ENCODE measurements at regions not wholly inside any gene's neighbourhood (a gene's known extent, or its start where the extent isn't known, plus 50 kb on each side); places are given as distances from the start of the nearest gene placed in this dataset.
"Not testable (repeated sequence)": the region's sequence is repeated elsewhere in the genome, so short reads cannot be mapped to it uniquely, and the experiment has no call there.

DNA sequence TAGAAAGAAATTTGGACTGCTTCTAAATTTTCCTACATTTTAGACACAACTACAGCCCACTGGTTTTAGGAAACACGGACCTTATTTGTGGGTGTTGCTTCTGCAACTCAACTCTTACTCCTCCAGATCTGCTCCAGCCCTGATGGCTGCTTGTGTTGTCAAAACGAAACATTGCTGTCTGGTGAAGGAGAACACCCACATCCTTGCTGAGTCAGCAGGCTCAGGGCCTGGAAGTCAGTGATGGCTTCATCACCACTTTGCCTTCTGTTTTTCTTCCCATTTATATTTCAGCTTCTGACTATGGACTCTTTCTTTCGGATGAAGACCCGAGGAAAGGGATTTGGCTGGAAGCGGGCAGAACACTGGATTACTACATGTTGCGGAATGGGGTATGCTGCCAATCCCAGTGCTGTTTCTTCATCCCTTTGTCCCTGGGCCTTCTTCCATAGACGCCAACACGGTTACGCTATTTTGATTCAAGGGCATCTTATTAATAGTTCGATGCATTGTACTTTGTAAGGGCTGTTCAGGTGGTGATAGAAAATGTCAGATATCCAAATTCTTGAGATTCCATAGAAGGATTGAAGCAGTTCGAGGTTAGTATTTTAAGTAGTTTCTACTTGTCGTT is 392.6 kb upstream of the TPM1 start:
- no peak for DNase-seq

DNA sequence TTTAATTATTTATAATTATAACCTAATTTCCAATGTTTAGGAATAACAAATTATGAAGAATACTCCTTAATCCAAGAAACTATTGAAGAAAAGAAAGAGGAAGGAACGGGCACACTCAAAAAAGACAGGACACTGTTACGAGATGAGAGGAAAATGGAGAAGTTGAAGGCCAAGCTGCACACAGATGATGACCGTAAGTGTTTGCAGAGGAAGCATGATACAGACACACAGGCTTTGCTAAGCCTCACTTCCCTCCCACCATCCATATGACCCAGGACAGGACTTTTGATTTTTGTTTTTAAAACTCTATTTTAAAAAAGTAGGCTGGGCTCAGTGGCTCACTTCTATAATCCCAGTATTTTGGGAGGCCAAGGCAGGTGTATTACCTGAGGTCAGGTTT is 389.4 kb upstream of the TPM1 start:
- no peak for DNase-seq

DNA sequence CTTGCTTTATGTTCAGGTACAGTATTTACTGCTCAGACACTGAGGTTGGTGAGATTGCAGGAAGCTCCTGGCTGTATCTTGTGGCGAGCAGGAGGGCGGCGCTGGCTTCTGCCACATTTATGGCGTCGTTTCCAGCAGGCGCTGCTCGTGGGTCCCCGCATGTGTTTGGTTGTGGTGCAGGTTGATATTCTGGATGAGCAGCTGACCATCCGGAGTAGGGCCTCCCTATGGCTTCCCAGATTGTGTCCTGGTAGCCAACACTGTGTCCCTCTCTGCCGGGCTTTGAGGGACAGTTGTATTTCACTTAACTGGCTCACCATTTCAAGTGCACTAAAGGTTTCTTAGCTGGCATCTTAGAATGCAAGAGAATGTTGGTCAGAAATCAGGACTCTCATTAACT is 386.5 kb upstream of the TPM1 start:
- no peak for DNase-seq

DNA sequence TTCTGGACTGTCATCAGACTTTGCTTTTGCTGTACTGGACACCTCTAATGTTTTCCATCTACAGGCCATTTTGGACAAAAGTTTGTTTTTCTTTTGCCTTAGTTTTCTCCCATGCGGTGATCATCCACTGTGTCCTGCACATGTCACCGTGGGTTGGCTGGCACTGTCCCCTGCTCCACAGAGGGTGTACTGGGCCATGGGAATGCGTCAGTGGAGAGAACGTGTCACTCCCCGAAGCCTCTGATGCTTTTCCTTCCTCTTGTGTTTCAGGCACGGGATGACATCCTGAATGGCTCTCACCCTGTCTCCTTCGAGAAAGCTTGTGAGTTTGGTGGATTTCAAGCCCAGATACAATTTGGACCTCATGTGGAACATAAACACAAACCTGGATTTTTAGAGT is 385.0 kb upstream of the TPM1 start:
- not testable (repeated sequence) for DNase-seq

DNA sequence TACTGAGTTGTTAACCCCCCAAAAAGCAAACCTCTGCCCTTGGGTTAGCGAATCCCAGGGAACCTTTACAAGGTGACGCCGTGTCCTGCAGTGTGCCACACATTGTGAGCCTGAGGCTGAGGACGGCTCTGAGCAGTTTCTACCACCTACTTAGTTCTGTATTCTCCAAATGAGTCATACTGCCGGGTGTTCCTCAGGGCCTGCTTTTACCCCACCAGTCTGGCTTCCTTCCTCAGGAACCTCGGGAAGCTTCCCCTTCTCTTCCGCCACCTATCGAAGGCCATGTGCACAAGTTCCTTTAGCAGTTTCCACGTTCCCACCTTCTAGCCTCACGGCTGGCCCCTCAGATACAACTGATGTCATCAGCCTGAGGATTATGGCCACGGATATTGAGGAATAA is 384.0 kb upstream of the TPM1 start:
- no peak for DNase-seq

DNA sequence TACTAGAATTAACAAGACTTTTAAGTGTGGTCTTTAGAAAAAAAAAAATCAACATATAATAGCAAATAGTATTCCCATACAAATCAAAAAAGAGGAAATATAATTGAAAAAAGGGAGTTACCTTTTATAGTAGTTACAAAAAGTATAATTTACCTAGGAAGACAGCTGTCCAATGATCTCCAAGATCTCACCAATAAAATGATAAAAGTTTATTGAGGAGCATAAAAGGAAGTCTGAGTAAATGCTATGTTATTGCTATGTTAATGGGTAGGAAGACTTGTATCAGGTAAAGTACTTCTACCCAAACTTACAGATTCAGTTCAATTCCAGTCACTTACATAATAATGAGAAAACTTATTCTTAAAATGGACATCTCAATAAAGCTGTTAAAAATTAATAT is 379.0 kb upstream of the TPM1 start:
- no peak for DNase-seq

DNA sequence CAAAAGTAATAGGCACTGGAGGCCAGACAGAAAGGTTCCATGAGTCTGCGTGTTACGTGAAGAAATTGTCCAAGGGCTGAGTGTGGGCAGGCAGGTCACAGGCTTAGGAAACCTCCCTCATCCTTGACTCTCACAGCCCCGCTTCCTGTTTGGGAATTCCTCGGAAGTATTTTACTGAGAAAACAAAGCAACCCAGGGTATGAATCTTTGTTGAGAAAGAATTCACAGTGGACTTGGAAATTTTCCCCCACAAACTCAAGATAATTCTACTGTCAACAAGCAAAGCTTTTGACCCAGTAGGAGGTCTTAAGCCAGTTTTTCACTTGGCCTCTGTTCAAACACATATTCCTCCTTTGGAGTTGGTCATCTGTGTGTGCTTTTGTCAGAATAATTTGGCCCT is 377.1 kb upstream of the TPM1 start:
- no peak for DNase-seq

DNA sequence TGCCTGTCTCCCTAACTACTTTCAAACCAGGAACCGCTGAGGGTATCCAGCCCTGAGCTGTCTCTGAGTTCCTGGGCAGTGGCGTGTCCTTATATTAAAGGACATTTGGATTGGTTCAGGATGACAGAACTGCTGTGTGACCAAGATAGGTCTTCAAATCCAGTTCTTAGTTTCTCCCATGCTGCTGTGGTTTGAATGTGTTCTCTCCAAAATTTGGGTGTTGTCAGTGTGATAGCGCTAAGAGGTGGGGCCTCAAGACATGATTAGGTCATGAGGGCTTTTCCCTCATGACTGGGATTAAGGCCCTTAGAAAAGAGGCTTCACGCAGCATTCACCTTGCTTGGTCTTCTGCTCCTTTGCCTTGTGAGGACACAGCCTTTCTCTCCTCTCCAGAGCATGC is 376.5 kb upstream of the TPM1 start:
- no peak for DNase-seq

DNA sequence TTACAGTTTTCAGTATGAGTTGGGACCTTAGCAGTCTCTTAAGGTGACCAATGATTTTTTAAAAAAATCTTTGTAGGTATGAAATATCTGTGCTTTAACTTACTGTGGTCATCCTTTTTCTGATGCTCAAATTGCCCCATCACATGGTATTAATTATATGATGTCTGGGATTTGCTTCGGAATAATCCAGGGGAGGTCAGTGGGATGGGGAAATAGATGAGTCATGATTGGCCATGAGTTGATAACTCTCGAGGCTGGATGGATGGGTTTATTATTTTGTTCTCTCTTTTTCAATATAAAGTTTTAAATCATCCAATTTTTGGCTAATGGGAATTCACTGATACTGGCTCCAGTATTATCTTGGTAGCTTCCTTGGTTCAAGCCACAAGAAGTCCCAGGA is 370.3 kb upstream of the TPM1 start:
- no peak for DNase-seq

DNA sequence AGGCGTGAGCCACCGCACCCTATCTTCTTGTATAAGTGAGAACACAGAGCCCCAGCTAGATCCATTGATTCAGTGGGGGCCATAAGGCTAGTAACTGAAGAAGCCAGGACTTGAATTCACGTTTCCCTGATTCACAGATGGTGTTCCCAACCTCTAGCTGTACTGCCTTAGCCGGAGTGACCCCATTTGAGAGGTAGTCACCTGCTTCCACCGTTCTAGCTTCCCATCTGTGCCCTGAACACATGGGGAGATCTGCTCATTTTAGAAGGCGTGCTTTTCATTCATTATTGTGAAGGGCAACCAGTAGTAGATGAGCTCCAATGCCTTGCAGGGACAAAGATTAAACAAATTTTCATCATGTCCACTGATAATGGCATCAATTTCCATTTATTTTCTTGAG is 365.7 kb upstream of the TPM1 start:
- no peak for DNase-seq

DNA sequence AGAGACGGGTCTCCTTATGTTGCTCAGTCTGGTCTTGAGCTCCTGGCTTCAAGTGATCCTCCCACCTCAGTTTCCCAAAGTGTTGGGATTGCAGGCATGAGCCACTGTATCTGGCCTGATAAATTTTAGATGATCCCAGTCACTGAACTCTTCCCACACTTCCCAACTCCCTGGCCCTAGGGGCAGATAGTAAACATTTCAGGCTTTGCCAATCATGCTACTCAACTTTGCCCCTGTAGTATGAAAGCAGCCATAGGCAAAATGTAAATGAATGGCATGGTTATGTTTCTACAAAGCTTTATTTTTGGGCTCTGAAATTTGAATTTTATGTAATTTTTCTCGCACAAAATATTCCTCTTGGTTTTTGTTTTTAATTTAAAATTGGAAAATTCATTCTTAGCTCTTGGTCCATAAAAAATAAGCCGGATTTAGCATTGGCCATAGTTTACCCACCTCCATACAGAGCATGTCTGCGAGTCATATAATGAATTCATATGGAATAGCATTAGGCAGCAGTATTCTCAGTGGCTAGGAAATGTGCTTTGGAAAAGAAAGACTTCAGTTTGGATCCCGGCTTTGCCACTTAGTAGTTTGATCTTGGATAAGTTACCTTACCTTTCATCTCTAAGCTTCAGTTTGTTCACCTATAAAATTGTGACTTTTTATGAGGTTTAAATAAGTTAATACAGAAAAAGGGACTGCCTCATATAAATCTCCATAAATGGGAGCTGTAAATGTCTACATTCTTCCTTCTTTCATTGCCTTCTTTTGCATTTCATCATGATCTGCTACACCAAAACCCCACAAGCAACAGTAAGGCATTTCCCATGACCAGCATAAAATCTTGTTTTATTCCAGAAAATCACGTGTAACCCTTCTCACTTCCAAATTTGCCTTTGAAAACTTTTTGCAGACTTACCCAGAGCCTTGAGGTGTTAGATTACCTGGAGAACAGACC is 360.3 kb upstream of the TPM1 start:
- DNase-seq = no peak

DNA sequence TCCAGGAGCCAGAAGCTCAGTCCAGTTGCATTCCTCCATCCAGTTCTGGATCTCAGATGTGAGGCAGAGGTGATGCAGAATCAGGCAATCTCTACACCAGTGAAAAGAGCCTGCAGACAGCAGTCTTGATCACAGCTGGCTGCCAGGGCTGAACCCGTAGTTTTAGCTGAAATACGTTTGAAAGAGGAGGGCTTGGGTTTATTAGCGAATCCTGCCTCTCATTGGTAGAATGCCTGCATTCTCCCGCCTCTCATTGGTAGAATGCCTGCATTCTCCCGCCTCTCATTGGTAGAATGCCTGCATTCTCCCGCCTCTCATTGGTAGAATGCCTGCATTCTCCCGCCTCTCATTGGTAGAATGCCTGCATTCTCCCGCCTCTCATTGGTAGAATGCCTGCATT is 359.4 kb upstream of the TPM1 start:
- DNase-seq = not testable (repeated sequence)

DNA sequence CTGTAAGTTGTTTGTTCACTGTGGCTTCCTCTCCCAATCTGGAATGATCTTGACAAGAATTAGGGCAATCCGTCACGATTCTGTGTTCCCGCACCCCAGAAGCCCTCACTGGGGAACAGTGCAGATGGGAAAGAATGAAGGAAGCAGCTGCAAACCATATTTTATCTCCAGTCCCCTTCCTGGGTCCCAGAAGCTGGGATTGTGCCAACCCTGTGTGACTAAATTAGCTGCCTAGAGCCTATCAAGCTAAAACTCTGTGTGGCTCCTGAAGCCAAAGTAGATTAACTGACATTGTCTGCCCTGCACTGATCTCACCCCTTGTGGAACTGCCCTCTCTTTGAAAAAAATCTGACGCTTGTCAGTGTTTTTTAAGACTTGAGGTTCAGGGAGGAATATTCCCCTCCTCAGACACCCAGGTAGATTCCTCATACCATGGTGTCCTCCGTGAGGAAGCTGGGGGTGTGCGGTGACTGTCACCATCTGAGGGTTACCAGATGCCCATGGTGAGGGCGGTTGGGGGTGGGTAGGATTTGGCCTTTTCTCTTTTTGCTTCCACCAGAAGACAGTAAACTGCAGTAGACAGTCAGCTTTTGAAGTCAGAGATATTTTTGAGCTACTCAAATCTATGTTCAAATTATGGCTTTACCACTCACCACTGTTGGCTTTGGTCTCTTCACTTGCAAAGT is 358.3 kb upstream of the TPM1 start:
- peak; percentile 51 for DNase-seq

DNA sequence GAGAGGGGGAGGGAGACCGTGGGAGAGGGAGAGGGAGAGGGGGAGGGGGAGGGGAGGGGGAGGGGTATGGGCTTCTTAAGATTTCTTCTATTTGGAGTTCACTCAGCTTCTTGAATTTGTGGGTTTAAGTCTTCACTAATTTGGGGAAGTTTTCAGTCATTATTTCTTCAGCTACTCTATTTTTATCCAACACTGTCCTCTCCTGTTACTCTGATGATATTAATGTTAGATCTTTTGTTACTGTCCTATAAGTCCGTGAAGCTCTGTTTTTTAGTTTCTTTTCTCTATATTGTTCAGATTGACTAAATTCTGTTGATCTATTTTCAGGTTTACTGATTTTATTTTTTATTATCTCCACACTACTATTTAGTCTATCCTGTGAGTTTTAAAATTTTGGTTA is 351.5 kb upstream of the TPM1 start:
- no peak for DNase-seq

DNA sequence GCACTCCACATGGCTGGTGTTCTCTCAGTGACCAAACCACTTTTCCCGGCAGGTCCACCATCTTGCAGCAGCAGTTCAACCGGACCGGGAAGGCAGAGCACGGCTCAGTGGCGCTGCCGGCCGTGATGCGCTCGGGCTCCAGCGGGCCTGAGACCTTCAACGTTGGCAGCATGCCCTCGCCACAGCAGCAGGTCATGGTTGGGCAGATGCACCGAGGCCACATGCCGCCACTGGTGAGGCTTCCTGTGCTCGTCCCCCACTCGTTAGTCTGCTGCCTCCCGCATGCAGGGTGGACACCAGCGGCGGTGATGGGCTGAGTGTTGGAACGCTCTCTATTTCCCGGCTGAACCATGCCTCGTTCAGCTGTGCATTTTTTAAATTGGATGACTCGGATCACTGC is 344.9 kb upstream of the TPM1 start:
- no peak for DNase-seq

DNA sequence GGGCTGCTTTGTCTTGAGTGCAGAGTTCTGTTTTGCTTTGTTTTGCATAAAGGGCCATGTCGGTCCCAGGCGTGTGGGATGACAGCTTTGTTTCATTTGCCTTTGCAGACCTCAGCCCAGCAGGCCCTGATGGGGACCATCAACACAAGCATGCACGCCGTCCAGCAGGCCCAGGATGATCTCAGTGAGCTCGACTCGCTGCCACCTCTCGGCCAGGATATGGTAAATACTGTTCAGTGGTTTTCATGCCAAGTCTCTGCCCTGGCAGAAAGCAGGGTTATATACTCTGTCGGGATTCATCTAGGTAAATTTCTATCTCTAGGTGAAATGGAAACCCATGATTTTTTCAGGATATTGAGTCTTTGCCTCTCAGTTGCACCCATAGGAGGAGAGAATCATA is 343.9 kb upstream of the TPM1 start:
- no peak for DNase-seq

DNA sequence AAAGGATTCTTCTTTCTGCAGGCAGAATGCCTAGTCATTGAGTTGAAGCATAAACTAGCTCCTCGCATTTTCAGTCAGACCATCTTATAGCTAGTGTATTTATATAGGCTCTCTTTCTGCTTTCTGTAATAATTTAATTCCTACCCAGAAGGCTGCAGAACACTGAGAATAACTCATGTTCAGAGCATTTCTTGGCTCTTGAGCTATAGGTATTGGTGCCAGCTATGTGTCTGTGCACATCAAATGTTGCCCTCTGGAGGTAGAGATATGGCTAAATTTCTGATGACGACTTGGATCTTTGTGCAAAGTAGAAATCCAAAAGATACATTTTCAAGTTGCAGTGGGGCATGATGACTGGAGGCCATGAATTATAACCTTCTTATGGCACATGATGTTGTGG is 336.2 kb upstream of the TPM1 start:
- no peak for DNase-seq

DNA sequence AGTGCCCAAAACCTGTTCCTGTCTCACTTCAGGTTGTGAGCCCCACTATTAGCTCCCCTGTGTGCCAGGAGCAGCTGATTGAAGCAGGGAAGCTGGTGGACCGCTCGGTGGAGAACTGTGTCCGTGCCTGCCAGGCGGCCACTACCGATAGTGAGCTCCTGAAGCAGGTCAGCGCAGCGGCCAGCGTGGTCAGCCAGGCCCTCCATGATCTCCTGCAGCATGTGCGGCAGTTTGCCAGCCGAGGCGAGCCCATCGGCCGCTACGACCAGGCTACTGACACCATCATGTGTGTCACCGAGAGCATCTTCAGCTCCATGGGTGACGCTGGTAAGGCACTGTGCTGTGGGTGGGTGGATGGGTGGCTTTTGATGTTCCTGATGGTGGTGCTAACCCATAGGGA is 334.1 kb upstream of the TPM1 start:
- no peak for DNase-seq

DNA sequence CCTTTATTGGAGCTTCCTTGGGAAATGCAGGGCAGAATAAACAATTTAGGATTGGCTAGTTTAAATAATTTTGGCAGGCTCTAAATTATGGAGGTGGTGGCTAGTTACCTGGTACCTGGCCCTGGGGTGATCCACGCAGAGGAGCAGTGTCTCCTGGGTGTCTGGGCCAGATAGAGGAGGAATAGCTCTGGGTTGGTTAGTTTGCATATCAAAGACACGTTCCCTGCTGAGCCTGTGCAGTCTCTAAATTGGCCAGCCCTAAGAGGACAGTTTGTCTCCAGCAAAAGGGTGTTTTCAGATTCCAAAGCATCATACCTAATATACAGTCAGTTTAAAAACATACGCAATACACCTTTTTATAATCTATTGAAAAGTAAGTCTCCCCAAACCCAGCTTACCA is 333.3 kb upstream of the TPM1 start:
- DNase-seq = no peak

DNA sequence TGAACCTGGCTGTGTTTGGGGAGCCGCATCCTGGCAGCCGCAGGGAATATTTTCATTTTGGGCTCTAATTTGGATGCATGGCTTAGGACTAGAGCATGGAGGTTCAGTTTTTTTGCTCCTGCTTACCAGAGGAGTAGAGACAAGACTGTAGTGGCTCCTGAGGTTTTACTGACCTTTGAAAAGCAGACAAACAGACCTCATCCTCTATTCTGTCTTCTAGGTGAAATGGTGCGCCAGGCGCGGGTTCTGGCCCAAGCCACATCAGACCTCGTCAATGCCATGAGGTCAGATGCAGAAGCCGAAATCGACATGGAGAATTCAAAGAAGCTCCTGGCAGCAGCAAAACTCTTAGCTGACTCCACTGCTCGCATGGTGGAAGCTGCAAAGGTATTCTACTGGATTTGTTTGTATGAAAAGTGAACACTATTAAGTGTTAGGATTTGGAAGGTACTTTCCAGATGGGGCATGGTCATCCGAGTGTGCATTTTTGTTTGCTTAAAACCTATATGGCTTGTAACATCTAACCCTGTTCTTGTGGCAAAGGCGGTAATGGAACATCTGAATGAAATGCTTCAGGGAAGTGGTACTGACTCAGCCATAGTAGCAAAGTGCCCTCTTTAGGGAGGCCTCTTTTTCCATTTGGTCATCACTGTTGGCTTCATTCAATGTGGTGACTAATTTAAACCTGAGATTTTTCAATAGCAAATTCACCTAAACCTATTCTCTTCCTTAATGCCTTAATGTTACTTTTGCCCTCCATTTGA is 330.7 kb upstream of the TPM1 start:
- DNase-seq = no peak

DNA sequence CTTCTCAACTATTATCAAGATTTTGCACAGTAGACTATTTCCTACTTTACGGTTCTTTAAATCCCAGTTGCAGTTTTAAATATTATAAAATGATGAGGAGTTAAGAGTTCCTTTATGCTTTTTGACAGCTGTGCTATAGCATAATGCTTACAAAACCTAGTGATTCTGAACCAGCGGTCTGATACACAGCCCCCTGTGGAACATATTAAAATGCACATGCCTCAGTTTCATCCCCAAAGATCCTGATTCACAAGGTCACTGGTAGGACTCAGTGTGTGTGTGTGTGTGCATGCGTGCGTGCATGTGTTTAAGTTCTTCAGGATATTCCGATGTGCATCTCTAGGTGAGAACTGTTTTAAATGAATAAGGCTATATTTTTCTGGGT is 330.1 kb upstream of the TPM1 start:
- no peak for DNase-seq

DNA sequence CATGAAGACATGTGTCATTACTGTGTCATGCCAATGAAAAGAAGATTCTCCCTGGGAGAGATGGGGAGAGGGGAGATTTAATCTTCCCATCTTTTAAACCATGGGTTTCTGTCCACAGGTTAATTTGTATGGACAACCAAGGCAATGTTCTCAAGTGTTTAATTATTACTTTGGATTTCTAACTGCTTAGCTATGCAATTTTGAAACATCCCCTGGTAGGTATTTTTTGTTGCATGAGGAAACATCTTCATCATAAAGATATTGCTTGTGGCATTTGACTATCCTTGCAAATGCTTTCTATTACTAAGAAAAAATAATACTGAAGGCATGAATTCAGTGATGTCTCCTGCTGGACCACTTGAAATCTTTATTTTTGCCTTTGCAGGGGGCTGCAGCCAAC is 326.6 kb upstream of the TPM1 start:
- DNase-seq = no peak

DNA sequence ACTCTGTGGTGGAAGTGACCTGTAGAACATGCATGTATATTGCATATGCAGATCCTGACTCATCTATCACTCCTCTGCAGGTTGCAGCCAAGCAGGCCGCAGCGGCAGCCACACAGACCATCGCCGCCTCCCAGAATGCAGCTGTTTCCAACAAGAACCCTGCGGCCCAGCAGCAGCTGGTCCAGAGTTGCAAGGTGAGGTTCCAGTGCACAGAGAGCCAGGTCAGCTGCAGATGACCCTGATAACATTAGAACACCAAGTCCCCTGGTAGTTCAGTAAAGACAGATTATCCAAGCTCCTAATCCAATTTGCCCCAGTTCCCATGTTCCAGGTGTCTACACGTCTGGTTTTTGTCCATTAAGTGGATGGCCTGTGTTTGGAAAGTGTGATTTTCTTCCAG is 325.1 kb upstream of the TPM1 start:
- DNase-seq = no peak

All from hindlimb muscle (tissue), 1 donor.